MM.1S (cell line): ENCODE measurements at regions not wholly inside any gene's neighbourhood (a gene's known extent, or its start where the extent isn't known, plus 50 kb on each side); places are given as distances from the start of the nearest gene placed in this dataset.

Source experiments
- DNase-seq: peaks from one replicate; pipeline ENCODE4 v3.0.0-alpha.2; 2015
- H2AFZ ChIP-seq: fragments of 300-600 bp; sonication (generic); 2 replicates; pipeline ENCODE4 v1.6.0; 2016; ENCODE audit warnings: antibody characterized with exemption, low read length
- H3F3A ChIP-seq: fragments of 300-600 bp; sonication (generic); 2 replicates; pipeline ENCODE4 v1.6.1; 2016; ENCODE audit warnings: mild to moderate bottlenecking, antibody characterized with exemption, low read length, moderate library complexity, mixed read lengths; ENCODE audit not compliant: insufficient read depth
- H3K27ac ChIP-seq: fragments of 300-600 bp; sonication (generic); 2 replicates; pipeline ENCODE4 v1.5.1; 2016; ENCODE audit warnings: mild to moderate bottlenecking, low read length
- H3K27me3 ChIP-seq: fragments of 300-600 bp; sonication (generic); replicated peaks from 2 replicates; pipeline ENCODE4 v1.6.0; 2016; ENCODE audit warnings: low read length; ENCODE audit not compliant: insufficient read depth
- H3K36me3 ChIP-seq: fragments of 300-600 bp; sonication (generic); replicated peaks from 2 replicates; pipeline ENCODE4 v1.6.1; 2016; ENCODE audit warnings: mild to moderate bottlenecking, low read length, mixed read lengths; ENCODE audit not compliant: insufficient read depth
- H3K4me1 ChIP-seq: fragments of 300-600 bp; sonication (generic); 2 replicates; pipeline ENCODE4 v1.6.1; 2016; ENCODE audit warnings: low read length, mixed read lengths
- H3K4me2 ChIP-seq: fragments of 300-600 bp; sonication (generic); 2 replicates; pipeline ENCODE4 v1.6.0; 2016; ENCODE audit warnings: low read depth, low read length
- H3K4me3 ChIP-seq: fragments of 300-600 bp; sonication (generic); 2 replicates; pipeline ENCODE4 v1.5.1; 2016; ENCODE audit warnings: low read length, mixed read lengths
- H3K79me2 ChIP-seq: fragments of 300-600 bp; sonication (generic); 2 replicates; pipeline ENCODE4 v1.6.1; 2016; ENCODE audit warnings: mixed run types, low read length, mixed read lengths
- H3K9ac ChIP-seq: fragments of 300-600 bp; sonication (generic); 2 replicates; pipeline ENCODE4 v1.6.1; 2016; ENCODE audit warnings: low read length, mixed read lengths
- H3K9me2 ChIP-seq: fragments of 300-600 bp; sonication (generic); replicated peaks from 2 replicates; pipeline ENCODE4 v1.6.1; 2016; ENCODE audit warnings: mild to moderate bottlenecking, low read length, mixed read lengths; ENCODE audit not compliant: insufficient read depth
- H3K9me3 ChIP-seq: fragments of 300-600 bp; sonication (generic); replicated peaks from 2 replicates; pipeline ENCODE4 v1.6.1; 2016; ENCODE audit warnings: mild to moderate bottlenecking, low read length, mixed read lengths; ENCODE audit not compliant: insufficient read depth
- H4K20me1 ChIP-seq: fragments of 300-600 bp; sonication (generic); 2 replicates; pipeline ENCODE4 v1.6.1; 2016; ENCODE audit warnings: mild to moderate bottlenecking, low read length, moderate library complexity, mixed read lengths; ENCODE audit not compliant: insufficient read depth
- CTCF ChIP-seq: fragments of 300-600 bp; sonication (generic); IDR thresholded peaks from 2 replicates; pipeline ENCODE4 v1.5.1; 2016; ENCODE audit warnings: antibody characterized with exemption, low read length, mixed read lengths
- EZH2 ChIP-seq: fragments of 300-600 bp; sonication (generic); optimal IDR thresholded peaks from 2 replicates; pipeline ENCODE3; 2017; ENCODE audit warnings: low read depth, mild to moderate bottlenecking, antibody characterized with exemption, low read length, mixed read lengths
- EZH2phosphoT487 ChIP-seq: fragments of 300-600 bp; sonication (generic); IDR thresholded peaks from 2 replicates; pipeline ENCODE4 v1.6.1; 2018; ENCODE audit warnings: antibody characterized with exemption, low read length

- Histone ChIP-seq H3K9me3 (no peaks in the 10 kb centered on the region), H3K4me2 (no peak overlapping the region), H4K20me1 (no peaks in the 10 kb centered on the region), H2AFZ (no peak overlapping the region), H3K9ac (no peak overlapping the region), H3K36me3 (no peaks in the 10 kb centered on the region), H3K27me3 (no peaks in the 10 kb centered on the region), H3K27ac (no peak overlapping the region), H3K9me2 (no peaks in the 10 kb centered on the region), H3K79me2 (no peaks in the 10 kb centered on the region), H3K4me3 (no peak overlapping the region), H3K4me1 (no peaks in the 10 kb centered on the region), H3F3A (no peaks in the 10 kb centered on the region)
- no peak for DNase-seq
- TF ChIP-seq EZH2phosphoT487, result no peak
- TF ChIP-seq CTCF, result no peak
- no peak for TF ChIP-seq EZH2
Observed at GRCh38 chr17:52378860-52379259, 220.3 kb upstream of the CA10 start.

- Histone ChIP-seq H3K36me3 (no peaks in the 10 kb centered on the region), H3K27me3 (no peaks in the 10 kb centered on the region), H3K9me2 (no peaks in the 10 kb centered on the region), H3K79me2 (no peaks in the 10 kb centered on the region), H3K4me2 (no peak overlapping the region), H3F3A (no peaks in the 10 kb centered on the region), H2AFZ (no peak overlapping the region), H3K4me3 (no peak overlapping the region), H3K27ac (no peak overlapping the region), H3K9me3 (no peaks in the 10 kb centered on the region), H3K9ac (no peak overlapping the region), H3K4me1 (no peaks in the 10 kb centered on the region), H4K20me1 (no peaks in the 10 kb centered on the region)
- DNase-seq, result no peak
- no peak for TF ChIP-seq CTCF
- TF ChIP-seq EZH2, result no peak
- TF ChIP-seq EZH2phosphoT487, result no peak
Observed at GRCh38 chr17:52376137-52376536, 217.6 kb upstream of the CA10 start.

GRCh38 chr17:52368886-52369285, 210.4 kb upstream of the CA10 start:
- H3K9me2 ChIP-seq, result no peaks in the 10 kb centered on the region
- no peak for DNase-seq
- no peak overlapping the region for H3K4me3 ChIP-seq
- no peaks in the 10 kb centered on the region for H3K9me3 ChIP-seq
- H3K27ac ChIP-seq, result no peak overlapping the region
- no peaks in the 10 kb centered on the region for H3K4me1 ChIP-seq
- no peaks in the 10 kb centered on the region for H3K27me3 ChIP-seq
- H3K36me3 ChIP-seq, result no peaks in the 10 kb centered on the region
- H3F3A ChIP-seq, result no peaks in the 10 kb centered on the region
- no peaks in the 10 kb centered on the region for H4K20me1 ChIP-seq
- TF ChIP-seq CTCF (no peak), EZH2 (no peak), EZH2phosphoT487 (no peak)
- no peak overlapping the region for H2AFZ ChIP-seq
- H3K79me2 ChIP-seq, result no peaks in the 10 kb centered on the region
- no peak overlapping the region for H3K4me2 ChIP-seq
- no peak overlapping the region for H3K9ac ChIP-seq
